ENCODE measurements at regions not wholly inside any gene's neighbourhood (a gene's known extent, or its start where the extent isn't known, plus 50 kb on each side); places are given as distances from the start of the nearest gene placed in this dataset.

GRCh38 chr13:26909477-26909876 lies 148.9 kb upstream of the GPR12 start:
- DNase-seq (ENCODE audit: low read depth, low spot score) (no peak), FAIRE-seq (no peak), ATAC-seq (no peak)
- BruUV-seq (replicated peaks) = no TSS peak
- no peak overlapping the region for H3K4me2 ChIP-seq (ENCODE audit: control insufficient read depth, insufficient read depth)
- no peak overlapping the region for H3K4me3 ChIP-seq
- ChIA-PET SMC1A (ENCODE audit: uncharacterized antibody, unreplicated experiment) (no interaction called here), RAD21 (ENCODE audit: unreplicated experiment) (no interaction called here), POLR2A (no interaction called here), CTCF (no interaction called here)
- no peak overlapping the region for H3K27ac ChIP-seq (ENCODE audit: control insufficient read depth, insufficient read depth)
- no peak overlapping the region for H3K9ac ChIP-seq (ENCODE audit: control insufficient read depth, insufficient read depth, low read length)
- intact Hi-C loops (cut with micrococcal nuclease; ENCODE audit: unreplicated experiment) = no loop called here
- 40% methylated on average over 6 of the region's 6 CpGs for WGBS (ENCODE audit: insufficient coverage, insufficient replicate concordance, low lambda C conversion rate, missing lambda C conversion rate)
- no peaks in the 10 kb centered on the region for H3K9me3 ChIP-seq (replicated peaks; ENCODE audit: control insufficient read depth, insufficient read depth, low read length)
- no peaks in the 10 kb centered on the region for H3K79me2 ChIP-seq (ENCODE audit: control insufficient read depth, insufficient read depth, low read length)
- in situ Hi-C loops (cut with MboI) = loop anchor here (10.0 kb wide), 1 partner anchor 65 kb away; no protein-coding TSS in a partner anchor
- H4K20me1 ChIP-seq (ENCODE audit: control insufficient read depth, insufficient read depth) = no peaks in the 10 kb centered on the region
- no peak overlapping the region for H2AFZ ChIP-seq (ENCODE audit: control insufficient read depth, low read depth, low read length)
- H3K4me1 ChIP-seq (ENCODE audit: control insufficient read depth, insufficient read depth, low read length) = no peaks in the 10 kb centered on the region
- H3K36me3 ChIP-seq (ENCODE audit: control insufficient read depth in 2 of 2, insufficient read depth in 2 of 2, low read length in 1 of 2) = no peaks in the 10 kb centered on the region
- TF ChIP-seq KLF5 (IDR thresholded peaks at IDR 0.05; ENCODE audit: partially characterized antibody) = no peak
- no peak for TF ChIP-seq ZNF274 (IDR thresholded peaks at IDR 0.05; ENCODE audit: insufficient read depth, insufficient read length)
- TF ChIP-seq SUPT20H (IDR thresholded peaks at IDR 0.05; ENCODE audit: borderline replicate concordance, control insufficient read depth, low read depth, low read length) = no peak
- TF ChIP-seq STAT3 (IDR thresholded peaks at IDR 0.05; ENCODE audit: low read depth, low read length) = no peak
- no peak for TF ChIP-seq CHD4 (IDR thresholded peaks at IDR 0.05)
- TF ChIP-seq NBN (IDR thresholded peaks at IDR 0.05) = no peak
- TF ChIP-seq RELA (IDR thresholded peaks at IDR 0.05; ENCODE audit: borderline replicate concordance, partially characterized antibody) = no peak
- no peak for TF ChIP-seq JUNB (IDR thresholded peaks at IDR 0.05)
- no peak for TF ChIP-seq CHD2 (IDR thresholded peaks at IDR 0.05; ENCODE audit: borderline replicate concordance, low read depth, low read length)
- TF ChIP-seq, protein P1, sequence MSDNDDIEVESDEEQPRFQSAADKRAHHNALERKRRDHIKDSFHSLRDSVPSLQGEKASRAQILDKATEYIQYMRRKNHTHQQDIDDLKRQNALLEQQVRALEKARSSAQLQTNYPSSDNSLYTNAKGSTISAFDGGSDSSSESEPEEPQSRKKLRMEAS (IDR thresholded peaks at IDR 0.05; ENCODE audit: low read depth, low read length) = no peak
- TF ChIP-seq JUND (IDR thresholded peaks at IDR 0.05; ENCODE audit: low read depth, low read length) = no peak
- TF ChIP-seq, protein P2, sequence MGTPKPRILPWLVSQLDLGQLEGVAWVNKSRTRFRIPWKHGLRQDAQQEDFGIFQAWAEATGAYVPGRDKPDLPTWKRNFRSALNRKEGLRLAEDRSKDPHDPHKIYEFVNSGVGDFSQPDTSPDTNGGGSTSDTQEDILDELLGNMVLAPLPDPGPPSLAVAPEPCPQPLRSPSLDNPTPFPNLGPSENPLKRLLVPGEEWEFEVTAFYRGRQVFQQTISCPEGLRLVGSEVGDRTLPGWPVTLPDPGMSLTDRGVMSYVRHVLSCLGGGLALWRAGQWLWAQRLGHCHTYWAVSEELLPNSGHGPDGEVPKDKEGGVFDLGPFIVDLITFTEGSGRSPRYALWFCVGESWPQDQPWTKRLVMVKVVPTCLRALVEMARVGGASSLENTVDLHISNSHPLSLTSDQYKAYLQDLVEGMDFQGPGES (IDR thresholded peaks at IDR 0.05) = no peak
- TF ChIP-seq NKRF (conservative IDR thresholded peaks at IDR 0.05) = no peak
- no peak for TF ChIP-seq E2F8 (IDR thresholded peaks at IDR 0.05; ENCODE audit: low read depth, partially characterized antibody)
- TF ChIP-seq, protein P3, sequence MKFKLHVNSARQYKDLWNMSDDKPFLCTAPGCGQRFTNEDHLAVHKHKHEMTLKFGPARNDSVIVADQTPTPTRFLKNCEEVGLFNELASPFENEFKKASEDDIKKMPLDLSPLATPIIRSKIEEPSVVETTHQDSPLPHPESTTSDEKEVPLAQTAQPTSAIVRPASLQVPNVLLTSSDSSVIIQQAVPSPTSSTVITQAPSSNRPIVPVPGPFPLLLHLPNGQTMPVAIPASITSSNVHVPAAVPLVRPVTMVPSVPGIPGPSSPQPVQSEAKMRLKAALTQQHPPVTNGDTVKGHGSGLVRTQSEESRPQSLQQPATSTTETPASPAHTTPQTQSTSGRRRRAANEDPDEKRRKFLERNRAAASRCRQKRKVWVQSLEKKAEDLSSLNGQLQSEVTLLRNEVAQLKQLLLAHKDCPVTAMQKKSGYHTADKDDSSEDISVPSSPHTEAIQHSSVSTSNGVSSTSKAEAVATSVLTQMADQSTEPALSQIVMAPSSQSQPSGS (IDR thresholded peaks at IDR 0.05; ENCODE audit: low read length) = no peak
- no peak for TF ChIP-seq SREBF1 (IDR thresholded peaks at IDR 0.05; ENCODE audit: low read length)
- TF ChIP-seq YBX1 (IDR thresholded peaks at IDR 0.05) = no peak
- peaks cover 1 to 2% of the 10 kb centered on the region in 2 experiments for H3K27me3 ChIP-seq (replicated peaks in 1 of 2; ENCODE audit: control insufficient read depth in 2 of 2, insufficient read depth in 2 of 2, low read length in 1 of 2)

All from GM12878 (cell line).